GM12801 (cell line): ENCODE measurements at regions not wholly inside any gene's neighbourhood (a gene's known extent, or its start where the extent isn't known, plus 50 kb on each side); places are given as distances from the start of the nearest gene placed in this dataset.

ENCODE experiments used
- CTCF ChIP-seq: IDR thresholded peaks from one replicate; pipeline ENCODE4 v1.5.1; 2011; ENCODE audit warnings: control low read depth; ENCODE audit not compliant: insufficient read length; ENCODE audit errors: extremely low read depth

- TF ChIP-seq CTCF = no peak
These were observed 558.5 kb downstream of the EFNA5 start for GRCh38 chr5:107112216-107112615.

GRCh38 chr5:107104040-107104995, 566.4 kb downstream of the EFNA5 start:
- TF ChIP-seq CTCF = no peak

- TF ChIP-seq CTCF = no peak
These were observed 567.2 kb downstream of the EFNA5 start for GRCh38 chr5:107103522-107103921.

- no peak for TF ChIP-seq CTCF
These were observed 570.6 kb downstream of the EFNA5 start for GRCh38 chr5:107100121-107100520.

GRCh38 chr5:107099506-107099905, 571.2 kb downstream of the EFNA5 start:
- TF ChIP-seq CTCF = no peak

GRCh38 chr5:107092695-107093094, 578.0 kb downstream of the EFNA5 start:
- no peak for TF ChIP-seq CTCF

GRCh38 chr5:107090506-107090905, 580.2 kb downstream of the EFNA5 start:
- no peak for TF ChIP-seq CTCF
